GM12892 (cell line): ENCODE measurements at regions not wholly inside any gene's neighbourhood (a gene's known extent, or its start where the extent isn't known, plus 50 kb on each side); places are given as distances from the start of the nearest gene placed in this dataset.
"Not testable (repeated sequence)": the region's sequence is repeated elsewhere in the genome, so short reads cannot be mapped to it uniquely, and the experiment has no call there.

ENCODE experiments used
- POLR2A ChIP-seq: IDR thresholded peaks from 2 replicates; pipeline ENCODE4 v1.6.1; 2011; ENCODE audit warnings: low read depth, low read length, control low read depth
- POLR2AphosphoS5 ChIP-seq: IDR thresholded peaks from 2 replicates; pipeline ENCODE4 v1.6.1; 2011; ENCODE audit warnings: low read depth, low read length, control low read depth

GRCh38 chr13:73160371-73161031 lies 101.7 kb downstream of the KLF5 start:
- not testable (repeated sequence) for TF ChIP-seq POLR2AphosphoS5, POLR2A
